Epithelial cell of proximal tubule (primary cell): ENCODE measurements at regions not wholly inside any gene's neighbourhood (a gene's known extent, or its start where the extent isn't known, plus 50 kb on each side); places are given as distances from the start of the nearest gene placed in this dataset.

Source experiments
- DNase-seq: peaks from one replicate; pipeline ENCODE4 v3.0.0-alpha.2; 2011; ENCODE audit warnings: low read depth
- H3K4me3 ChIP-seq: 2 replicates; pipeline ENCODE4 v1.5.1; 2011; ENCODE audit warnings: low read depth, mild to moderate bottlenecking, low read length
- TF ChIP-seq, protein P1 (sequence below): conservative IDR thresholded peaks from 2 replicates; pipeline ENCODE4 v1.5.1; 2012; ENCODE audit warnings: low read depth, mild to moderate bottlenecking, low read length

DNA sequence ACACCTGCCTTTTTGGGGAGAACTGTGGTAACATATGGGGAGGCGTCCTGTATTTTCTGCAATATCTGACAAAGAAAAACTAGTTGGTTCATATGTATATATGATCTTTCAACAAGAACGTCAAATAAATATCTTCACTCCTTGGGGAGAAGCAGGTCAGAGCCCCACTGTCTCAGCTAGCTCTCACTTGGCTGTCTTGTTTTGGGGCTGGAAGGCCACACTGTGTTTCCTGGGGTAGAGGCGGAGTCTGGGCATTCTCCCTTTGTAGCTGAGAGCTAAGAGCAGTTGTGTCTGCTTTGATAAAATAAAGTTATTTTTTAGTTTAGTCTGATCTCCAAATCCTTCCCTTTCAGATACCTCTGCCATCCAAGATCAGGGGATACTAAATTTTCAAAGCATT, 83.9 kb upstream of the IGFBP3 start:
- no peak overlapping the region for H3K4me3 ChIP-seq
- DNase-seq = no peak
- TF ChIP-seq, protein P1, sequence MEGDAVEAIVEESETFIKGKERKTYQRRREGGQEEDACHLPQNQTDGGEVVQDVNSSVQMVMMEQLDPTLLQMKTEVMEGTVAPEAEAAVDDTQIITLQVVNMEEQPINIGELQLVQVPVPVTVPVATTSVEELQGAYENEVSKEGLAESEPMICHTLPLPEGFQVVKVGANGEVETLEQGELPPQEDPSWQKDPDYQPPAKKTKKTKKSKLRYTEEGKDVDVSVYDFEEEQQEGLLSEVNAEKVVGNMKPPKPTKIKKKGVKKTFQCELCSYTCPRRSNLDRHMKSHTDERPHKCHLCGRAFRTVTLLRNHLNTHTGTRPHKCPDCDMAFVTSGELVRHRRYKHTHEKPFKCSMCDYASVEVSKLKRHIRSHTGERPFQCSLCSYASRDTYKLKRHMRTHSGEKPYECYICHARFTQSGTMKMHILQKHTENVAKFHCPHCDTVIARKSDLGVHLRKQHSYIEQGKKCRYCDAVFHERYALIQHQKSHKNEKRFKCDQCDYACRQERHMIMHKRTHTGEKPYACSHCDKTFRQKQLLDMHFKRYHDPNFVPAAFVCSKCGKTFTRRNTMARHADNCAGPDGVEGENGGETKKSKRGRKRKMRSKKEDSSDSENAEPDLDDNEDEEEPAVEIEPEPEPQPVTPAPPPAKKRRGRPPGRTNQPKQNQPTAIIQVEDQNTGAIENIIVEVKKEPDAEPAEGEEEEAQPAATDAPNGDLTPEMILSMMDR = no peak

DNA sequence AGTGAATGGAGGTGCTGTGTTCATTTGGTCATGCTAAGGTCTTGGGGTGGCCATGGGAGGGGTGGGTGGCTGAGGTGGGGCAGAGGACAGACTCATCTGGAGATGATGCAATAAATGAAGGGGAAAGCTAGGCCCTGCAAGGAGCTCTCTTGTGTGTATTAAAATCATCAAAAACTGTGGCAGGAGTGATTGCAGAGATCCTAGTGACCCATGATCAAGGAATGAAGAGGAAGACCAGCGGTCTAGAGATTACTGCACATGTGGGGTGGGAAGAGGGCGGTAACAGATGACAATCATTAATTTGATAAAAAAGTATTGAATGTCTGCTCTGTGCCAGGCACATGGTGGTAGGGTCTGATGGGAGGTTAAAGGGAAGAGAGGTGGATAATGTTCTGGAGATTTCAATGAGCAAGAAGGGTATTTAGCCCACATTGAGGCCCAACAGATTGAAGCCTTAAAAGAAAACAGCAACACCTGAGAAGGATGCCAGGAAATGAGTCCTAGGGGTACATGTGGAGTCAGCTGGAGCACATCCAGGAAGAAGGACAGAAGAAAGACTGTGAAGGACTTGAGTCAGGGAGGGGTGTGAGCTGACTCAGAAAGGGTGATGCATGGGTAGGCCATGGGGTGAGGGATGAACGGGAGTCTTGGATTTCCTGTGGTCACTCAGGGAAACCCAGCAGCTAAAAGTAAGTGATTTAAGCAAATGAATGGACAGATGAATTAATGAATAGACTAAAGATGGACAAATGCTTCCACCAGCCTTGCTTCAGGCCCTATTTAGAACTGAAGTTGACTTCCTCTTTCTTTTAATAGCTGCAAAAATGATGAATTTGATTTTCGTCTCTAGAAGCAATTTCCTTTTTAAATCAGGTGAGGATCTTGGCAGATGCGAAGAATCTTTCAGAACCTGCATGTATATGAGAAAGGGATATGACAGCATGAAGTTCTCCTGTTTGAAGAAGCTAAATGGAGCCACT, 83.1 kb upstream of the IGFBP3 start:
- DNase-seq = peak; percentile 67
- no peak overlapping the region for H3K4me3 ChIP-seq
- TF ChIP-seq, protein P1 = no peak

DNA sequence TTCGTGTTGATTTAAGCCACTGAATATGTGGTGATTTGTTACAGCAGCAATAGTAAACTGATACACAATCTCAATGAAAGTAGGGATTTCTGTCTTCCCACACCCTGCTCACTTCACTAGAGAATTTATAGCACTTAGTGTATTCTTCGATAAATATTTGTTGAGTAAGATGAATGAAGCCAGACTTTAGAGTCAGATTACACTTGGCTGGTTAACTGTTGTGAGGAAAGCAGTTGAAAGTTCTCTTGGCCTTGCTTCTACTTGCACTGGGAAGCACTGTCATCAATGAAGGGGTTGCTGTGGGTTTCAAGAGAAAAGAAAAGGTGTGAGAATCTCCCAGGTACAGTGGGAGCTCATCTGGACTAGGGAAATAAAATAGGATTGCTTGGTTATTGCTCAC, 82.1 kb upstream of the IGFBP3 start:
- no peak overlapping the region for H3K4me3 ChIP-seq
- no peak for DNase-seq
- TF ChIP-seq, protein P1 = no peak

DNA sequence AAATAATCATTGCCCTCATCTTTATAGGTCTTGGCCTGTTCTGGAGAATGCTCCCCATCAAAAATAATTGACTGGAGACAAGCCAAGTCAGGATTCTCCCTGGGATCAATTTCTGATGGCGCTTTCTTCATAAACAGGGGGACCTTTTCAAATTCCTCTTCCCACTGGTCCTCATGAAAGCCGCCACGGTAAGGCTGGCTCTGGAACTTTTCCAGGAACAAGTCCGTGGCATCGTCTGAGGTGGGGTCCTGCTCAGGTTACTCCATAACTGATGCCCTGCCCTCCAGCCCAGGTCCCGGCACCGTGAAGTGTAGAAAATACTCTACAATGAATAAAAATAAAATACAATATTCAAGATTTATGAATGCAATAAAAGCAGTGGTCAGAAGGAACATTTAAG, 79.4 kb upstream of the IGFBP3 start:
- no peak overlapping the region for H3K4me3 ChIP-seq
- DNase-seq = no peak
- TF ChIP-seq, protein P1 = no peak

DNA sequence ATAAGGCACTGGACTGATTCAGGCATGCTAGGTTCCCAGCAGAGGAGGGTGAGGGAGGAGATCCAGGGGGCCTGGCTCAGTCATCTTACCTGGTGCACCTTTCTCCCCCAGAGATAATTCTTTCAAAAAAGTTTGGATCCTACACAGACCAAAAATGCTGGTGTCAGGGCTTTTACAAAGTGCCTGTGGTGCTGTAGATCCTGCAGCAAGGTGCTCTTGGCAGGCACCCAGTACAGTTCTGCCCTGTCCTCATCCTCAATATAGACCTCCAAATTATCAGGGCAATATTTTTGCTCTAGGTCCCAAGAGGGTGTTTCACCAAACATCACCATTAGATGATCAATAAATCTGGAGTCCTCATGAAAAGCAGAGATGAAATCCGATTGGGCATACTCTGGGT, 78.5 kb upstream of the IGFBP3 start:
- TF ChIP-seq, protein P1 = no peak
- no peak overlapping the region for H3K4me3 ChIP-seq
- DNase-seq = no peak

DNA sequence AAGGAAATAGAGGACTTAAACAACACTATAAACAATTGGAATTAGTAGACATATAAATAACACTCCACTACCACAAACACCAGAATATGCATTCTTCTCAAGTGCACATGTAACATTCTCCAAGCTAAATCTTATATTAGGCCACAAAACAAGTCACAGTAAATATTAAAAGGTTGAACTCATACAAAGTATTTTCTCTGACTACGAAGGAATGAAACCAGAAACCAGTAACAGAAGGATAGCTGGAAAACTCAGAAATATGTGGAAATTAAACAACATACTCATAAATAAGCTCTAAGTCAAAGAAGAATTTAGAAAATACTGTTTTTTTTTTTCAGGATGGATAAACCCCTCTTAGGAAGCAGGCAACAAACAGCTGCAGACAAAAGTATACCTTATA, 77.4 kb upstream of the IGFBP3 start:
- no peak for DNase-seq
- TF ChIP-seq, protein P1 = no peak
- no peak overlapping the region for H3K4me3 ChIP-seq

DNA sequence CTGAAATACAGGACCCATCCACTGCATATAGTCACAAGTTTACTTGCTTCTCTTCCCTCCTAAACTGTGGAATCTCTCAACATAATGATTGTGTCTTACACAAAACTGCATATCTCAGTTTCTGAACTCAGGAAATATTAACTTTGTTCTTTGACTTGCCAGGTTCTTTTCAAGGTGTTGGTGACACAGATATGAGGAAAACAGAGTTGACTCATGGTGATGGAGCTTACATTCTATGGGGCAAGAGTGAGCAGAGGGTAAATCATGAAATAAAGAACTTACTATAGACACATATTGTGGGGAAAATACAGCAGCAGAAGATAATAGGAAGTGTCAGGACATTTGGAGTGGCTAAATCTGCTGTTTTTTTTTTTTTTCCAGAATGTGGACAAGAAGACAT, 72.5 kb upstream of the IGFBP3 start:
- DNase-seq = no peak
- no peak overlapping the region for H3K4me3 ChIP-seq
- TF ChIP-seq, protein P1 = no peak
